ENCODE measurements at regions not wholly inside any gene's neighbourhood (a gene's known extent, or its start where the extent isn't known, plus 50 kb on each side); places are given as distances from the start of the nearest gene placed in this dataset.
A peak's percentile ranks its signal among the peaks of the same experiment; 100 is the strongest.

DNA sequence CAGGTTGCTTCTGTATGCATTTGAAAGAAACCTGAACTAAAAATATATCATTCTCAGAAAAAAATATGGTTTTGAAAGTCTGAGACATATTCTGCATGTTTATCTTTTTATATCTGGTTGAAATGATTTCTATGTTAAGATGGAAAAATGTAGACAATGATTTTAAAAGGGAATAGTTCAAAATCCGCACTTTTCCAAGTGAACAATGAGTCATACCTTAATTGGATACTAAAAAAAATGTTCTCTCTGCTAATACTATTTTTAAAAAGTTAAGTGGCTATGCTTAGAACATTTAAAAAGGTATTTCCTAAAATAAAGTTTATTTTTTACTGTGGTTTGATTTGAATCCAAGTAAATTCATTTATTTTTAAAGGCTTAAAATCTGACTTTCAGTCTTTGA, 801.4 kb downstream of the SLITRK6 start:
- no CpG with 5 or more reads among the region's 1 CpG for WGBS (ENCODE audit: insufficient coverage)
- Histone ChIP-seq H3K4me3 (ENCODE audit: low read depth, low read length) (no peak overlapping the region), H3K36me3 (ENCODE audit: control insufficient read depth, insufficient read depth, low read length) (no peaks in the 10 kb centered on the region), H3K9me3 (ENCODE audit: control insufficient read depth, insufficient read depth, low read length) (no peaks in the 10 kb centered on the region), H3K4me1 (ENCODE audit: control insufficient read depth, insufficient read depth, low read length) (no peaks in the 10 kb centered on the region), H3K27me3 (ENCODE audit: control insufficient read depth, insufficient read depth, low read length) (no peaks in the 10 kb centered on the region), H3K27ac (ENCODE audit: low read depth, low read length) (no peak overlapping the region)
- DNase-seq (ENCODE audit: low read depth in 4 of 6, low spot score in 6 of 6) = no peak

GRCh38 chr13:84994582-84994981, 804.6 kb downstream of the SLITRK6 start:
- Histone ChIP-seq H3K36me3 (ENCODE audit: control insufficient read depth, insufficient read depth, low read length) (no peaks in the 10 kb centered on the region), H3K4me1 (ENCODE audit: control insufficient read depth, insufficient read depth, low read length) (no peaks in the 10 kb centered on the region), H3K27me3 (ENCODE audit: control insufficient read depth, insufficient read depth, low read length) (no peaks in the 10 kb centered on the region), H3K4me3 (ENCODE audit: low read depth, low read length) (no peak overlapping the region), H3K27ac (ENCODE audit: low read depth, low read length) (no peak overlapping the region), H3K9me3 (ENCODE audit: control insufficient read depth, insufficient read depth, low read length) (no peaks in the 10 kb centered on the region)
- no peak for DNase-seq (ENCODE audit: low read depth in 4 of 6, low spot score in 6 of 6)

GRCh38 chr13:84985860-84986259, 813.4 kb downstream of the SLITRK6 start:
- Histone ChIP-seq H3K4me1 (ENCODE audit: control insufficient read depth, insufficient read depth, low read length) (no peaks in the 10 kb centered on the region), H3K4me3 (ENCODE audit: low read depth, low read length) (no peak overlapping the region), H3K27me3 (ENCODE audit: control insufficient read depth, insufficient read depth, low read length) (no peaks in the 10 kb centered on the region), H3K27ac (ENCODE audit: low read depth, low read length) (no peak overlapping the region), H3K36me3 (ENCODE audit: control insufficient read depth, insufficient read depth, low read length) (no peaks in the 10 kb centered on the region), H3K9me3 (ENCODE audit: control insufficient read depth, insufficient read depth, low read length) (no peaks in the 10 kb centered on the region)
- DNase-seq (ENCODE audit: low read depth in 4 of 6, low spot score in 6 of 6) = peak in 1 of 6 donors; percentile 2
- 89% methylated on average over 1 of the region's 2 CpGs for WGBS (ENCODE audit: insufficient coverage)

DNA sequence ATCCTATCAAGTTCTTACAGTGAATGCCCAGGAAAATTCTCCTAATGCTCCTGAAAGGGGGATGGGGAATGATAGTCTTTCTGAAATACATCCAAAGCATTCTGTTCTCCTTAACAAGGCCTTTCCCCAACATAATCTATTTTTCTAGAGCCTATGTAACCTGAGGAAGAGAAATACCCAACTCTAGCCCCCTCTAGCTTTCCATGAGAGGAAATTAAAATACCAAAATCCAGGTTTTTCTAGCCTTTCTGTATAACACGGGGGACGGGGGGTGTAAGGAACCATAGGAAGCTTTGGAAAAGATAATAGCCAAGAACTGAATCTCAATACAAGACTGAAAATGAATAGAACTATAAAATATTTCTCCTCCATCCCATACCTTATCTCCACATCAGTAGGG, 815.9 kb downstream of the SLITRK6 start:
- Histone ChIP-seq H3K27me3 (ENCODE audit: control insufficient read depth, insufficient read depth, low read length) (no peaks in the 10 kb centered on the region), H3K4me1 (ENCODE audit: control insufficient read depth, insufficient read depth, low read length) (no peaks in the 10 kb centered on the region), H3K4me3 (ENCODE audit: low read depth, low read length) (no peak overlapping the region), H3K36me3 (ENCODE audit: control insufficient read depth, insufficient read depth, low read length) (no peaks in the 10 kb centered on the region), H3K27ac (ENCODE audit: low read depth, low read length) (no peak overlapping the region), H3K9me3 (ENCODE audit: control insufficient read depth, insufficient read depth, low read length) (no peaks in the 10 kb centered on the region)
- no CpG with 5 or more reads among the region's 2 CpGs for WGBS (ENCODE audit: insufficient coverage)
- no peak for DNase-seq (ENCODE audit: low read depth in 4 of 6, low spot score in 6 of 6)

GRCh38 chr13:84980571-84980970, 818.6 kb downstream of the SLITRK6 start:
- H3K27me3 ChIP-seq (ENCODE audit: control insufficient read depth, insufficient read depth, low read length) = no peaks in the 10 kb centered on the region
- H3K4me3 ChIP-seq (ENCODE audit: low read depth, low read length) = no peak overlapping the region
- H3K4me1 ChIP-seq (ENCODE audit: control insufficient read depth, insufficient read depth, low read length) = no peaks in the 10 kb centered on the region
- H3K9me3 ChIP-seq (ENCODE audit: control insufficient read depth, insufficient read depth, low read length) = no peaks in the 10 kb centered on the region
- no CpG with 5 or more reads among the region's 2 CpGs for WGBS (ENCODE audit: insufficient coverage)
- H3K36me3 ChIP-seq (ENCODE audit: control insufficient read depth, insufficient read depth, low read length) = no peaks in the 10 kb centered on the region
- no peak for DNase-seq (ENCODE audit: low read depth in 4 of 6, low spot score in 6 of 6)
- H3K27ac ChIP-seq (ENCODE audit: low read depth, low read length) = no peak overlapping the region

DNA sequence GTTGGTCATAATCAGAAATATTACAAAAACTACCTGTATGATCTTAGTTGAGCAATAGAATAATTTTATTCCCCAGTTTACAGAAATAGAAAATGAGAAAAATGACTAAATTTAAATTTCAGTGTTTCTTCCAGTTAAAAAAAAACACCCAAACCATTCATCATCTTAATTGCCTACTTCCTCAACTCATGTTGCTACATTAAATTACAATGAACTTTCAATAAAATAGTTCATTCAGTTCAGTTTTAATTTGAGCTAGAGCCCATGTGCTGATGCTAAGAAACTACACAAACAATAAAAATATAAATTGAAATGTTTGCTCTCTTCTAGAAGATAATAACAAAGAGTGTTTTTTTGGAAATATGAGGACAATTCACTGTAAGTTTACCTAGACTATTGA, 820.4 kb downstream of the SLITRK6 start:
- Histone ChIP-seq H3K27ac (ENCODE audit: low read depth, low read length) (no peak overlapping the region), H3K4me3 (ENCODE audit: low read depth, low read length) (no peak overlapping the region), H3K9me3 (ENCODE audit: control insufficient read depth, insufficient read depth, low read length) (no peaks in the 10 kb centered on the region), H3K27me3 (ENCODE audit: control insufficient read depth, insufficient read depth, low read length) (no peaks in the 10 kb centered on the region), H3K4me1 (ENCODE audit: control insufficient read depth, insufficient read depth, low read length) (no peaks in the 10 kb centered on the region), H3K36me3 (ENCODE audit: control insufficient read depth, insufficient read depth, low read length) (no peaks in the 10 kb centered on the region)
- DNase-seq (ENCODE audit: low read depth in 4 of 6, low spot score in 6 of 6) = no peak

- H3K36me3 ChIP-seq (ENCODE audit: control insufficient read depth, insufficient read depth, low read length) = no peaks in the 10 kb centered on the region
- H3K27ac ChIP-seq (ENCODE audit: low read depth, low read length) = no peak overlapping the region
- DNase-seq (ENCODE audit: low read depth in 4 of 6, low spot score in 6 of 6) = no peak
- no peaks in the 10 kb centered on the region for H3K9me3 ChIP-seq (ENCODE audit: control insufficient read depth, insufficient read depth, low read length)
- H3K27me3 ChIP-seq (ENCODE audit: control insufficient read depth, insufficient read depth, low read length) = no peaks in the 10 kb centered on the region
- no CpG with 5 or more reads among the region's 1 CpG for WGBS (ENCODE audit: insufficient coverage)
- H3K4me3 ChIP-seq (ENCODE audit: low read depth, low read length) = no peak overlapping the region
- H3K4me1 ChIP-seq (ENCODE audit: control insufficient read depth, insufficient read depth, low read length) = no peaks in the 10 kb centered on the region
Observed at GRCh38 chr13:84973661-84974060, 825.6 kb downstream of the SLITRK6 start.

DNA sequence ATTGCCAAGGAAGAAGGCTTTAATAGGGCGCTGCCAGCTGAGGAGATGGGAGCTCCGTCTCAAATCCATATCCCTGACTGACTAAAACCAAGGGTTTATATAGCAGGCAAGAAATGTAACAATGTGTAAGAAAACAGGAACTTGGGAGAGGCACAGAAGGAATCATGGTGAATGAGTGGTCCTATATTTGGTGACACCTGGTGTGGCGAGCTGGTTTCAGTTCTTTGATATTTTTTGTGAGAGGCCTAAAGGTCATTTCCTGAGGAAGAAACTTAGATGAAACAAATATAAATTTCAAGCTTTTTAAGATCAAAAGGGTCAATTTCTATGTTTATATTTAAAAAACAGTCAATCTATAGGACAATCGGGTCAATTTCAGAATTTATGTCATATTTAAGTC, 826.3 kb downstream of the SLITRK6 start:
- Histone ChIP-seq H3K36me3 (ENCODE audit: control insufficient read depth, insufficient read depth, low read length) (no peaks in the 10 kb centered on the region), H3K27ac (ENCODE audit: low read depth, low read length) (no peak overlapping the region), H3K27me3 (ENCODE audit: control insufficient read depth, insufficient read depth, low read length) (no peaks in the 10 kb centered on the region), H3K9me3 (ENCODE audit: control insufficient read depth, insufficient read depth, low read length) (no peaks in the 10 kb centered on the region), H3K4me1 (ENCODE audit: control insufficient read depth, insufficient read depth, low read length) (no peaks in the 10 kb centered on the region), H3K4me3 (ENCODE audit: low read depth, low read length) (no peak overlapping the region)
- no peak for DNase-seq (ENCODE audit: low read depth in 4 of 6, low spot score in 6 of 6)
- whole genome bisulfite sequencing (ENCODE audit: insufficient coverage) = 100% methylated on average over 1 of the region's 4 CpGs

- no peak overlapping the region for H3K27ac ChIP-seq (ENCODE audit: low read depth, low read length)
- no peaks in the 10 kb centered on the region for H3K4me1 ChIP-seq (ENCODE audit: control insufficient read depth, insufficient read depth, low read length)
- DNase-seq (ENCODE audit: low read depth in 4 of 6, low spot score in 6 of 6) = no peak
- no peaks in the 10 kb centered on the region for H3K36me3 ChIP-seq (ENCODE audit: control insufficient read depth, insufficient read depth, low read length)
- no peak overlapping the region for H3K4me3 ChIP-seq (ENCODE audit: low read depth, low read length)
- no peaks in the 10 kb centered on the region for H3K9me3 ChIP-seq (ENCODE audit: control insufficient read depth, insufficient read depth, low read length)
- no peaks in the 10 kb centered on the region for H3K27me3 ChIP-seq (ENCODE audit: control insufficient read depth, insufficient read depth, low read length)
- no CpG with 5 or more reads among the region's 1 CpG for WGBS (ENCODE audit: insufficient coverage)
Observed at GRCh38 chr13:84962849-84963248, 836.4 kb downstream of the SLITRK6 start.

GRCh38 chr13:84962141-84962750, 837.0 kb downstream of the SLITRK6 start:
- DNase-seq (ENCODE audit: low read depth in 4 of 6, low spot score in 6 of 6) = no peak
- H3K36me3 ChIP-seq (ENCODE audit: control insufficient read depth, insufficient read depth, low read length) = no peaks in the 10 kb centered on the region
- 95% methylated on average over 11 of the region's 12 CpGs for WGBS (ENCODE audit: insufficient coverage)
- H3K27ac ChIP-seq (ENCODE audit: low read depth, low read length) = no peak overlapping the region
- no peaks in the 10 kb centered on the region for H3K27me3 ChIP-seq (ENCODE audit: control insufficient read depth, insufficient read depth, low read length)
- no peaks in the 10 kb centered on the region for H3K9me3 ChIP-seq (ENCODE audit: control insufficient read depth, insufficient read depth, low read length)
- H3K4me1 ChIP-seq (ENCODE audit: control insufficient read depth, insufficient read depth, low read length) = no peaks in the 10 kb centered on the region
- H3K4me3 ChIP-seq (ENCODE audit: low read depth, low read length) = no peak overlapping the region

Data from spinal cord (tissue), 9 donors.